ENCODE measurements at regions not wholly inside any gene's neighbourhood (a gene's known extent, or its start where the extent isn't known, plus 50 kb on each side); places are given as distances from the start of the nearest gene placed in this dataset.
"Not testable (repeated sequence)": the region's sequence is repeated elsewhere in the genome, so short reads cannot be mapped to it uniquely, and the experiment has no call there.

DNA sequence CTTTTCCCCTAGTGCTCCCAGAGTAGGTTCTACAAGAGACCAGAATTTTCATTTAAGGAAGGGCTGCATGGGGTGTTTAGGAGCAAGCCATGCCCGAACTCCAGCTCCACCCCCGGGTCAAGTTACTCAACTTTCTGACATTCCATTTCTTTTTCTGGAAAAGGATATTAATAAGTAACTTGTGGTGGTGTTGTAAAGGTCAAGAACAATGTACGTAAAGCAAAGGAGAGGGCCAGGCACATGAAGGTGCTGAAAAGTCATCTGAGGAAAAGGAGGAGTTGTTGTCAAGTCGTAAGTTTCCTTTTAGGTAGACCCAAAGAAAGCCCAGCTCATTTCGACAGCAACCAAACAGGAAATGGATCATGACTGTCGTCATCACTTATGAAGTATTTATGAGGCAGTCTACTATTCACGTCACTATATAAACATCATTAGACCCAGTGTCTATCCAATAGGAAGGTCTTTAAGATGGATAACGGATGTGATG is 319.6 kb upstream of the IL12A start:
- peak in 2 of 4 donors; percentile 12 to 15 for DNase-seq (ENCODE audit: low read depth in 4 of 4, low spot score in 3 of 4)

DNA sequence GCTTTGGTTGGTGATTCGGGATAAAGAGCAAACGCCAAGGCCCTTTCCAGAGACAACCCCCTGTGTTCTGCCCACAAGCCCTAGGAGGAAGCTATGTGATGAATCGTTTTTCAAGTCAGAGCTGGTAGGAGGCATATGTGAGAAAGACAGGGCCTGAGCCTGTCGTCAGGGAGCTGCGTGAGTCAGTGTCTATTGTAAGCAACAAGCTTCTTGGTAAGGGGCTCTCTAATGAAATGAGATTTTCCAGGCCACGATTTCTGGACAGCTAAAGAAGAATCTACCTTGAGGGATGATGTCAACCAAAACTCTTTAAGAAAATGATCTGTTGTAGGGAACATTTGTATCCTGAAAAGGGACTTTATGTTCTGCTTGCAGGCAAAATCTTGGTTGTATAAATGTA is 318.9 kb upstream of the IL12A start:
- DNase-seq (ENCODE audit: low read depth in 4 of 4, low spot score in 3 of 4) = no peak

GRCh38 chr3:159672728-159673688 is 315.6 kb upstream of the IL12A start:
- DNase-seq (ENCODE audit: low read depth in 4 of 4, low spot score in 3 of 4) = no peak

DNA sequence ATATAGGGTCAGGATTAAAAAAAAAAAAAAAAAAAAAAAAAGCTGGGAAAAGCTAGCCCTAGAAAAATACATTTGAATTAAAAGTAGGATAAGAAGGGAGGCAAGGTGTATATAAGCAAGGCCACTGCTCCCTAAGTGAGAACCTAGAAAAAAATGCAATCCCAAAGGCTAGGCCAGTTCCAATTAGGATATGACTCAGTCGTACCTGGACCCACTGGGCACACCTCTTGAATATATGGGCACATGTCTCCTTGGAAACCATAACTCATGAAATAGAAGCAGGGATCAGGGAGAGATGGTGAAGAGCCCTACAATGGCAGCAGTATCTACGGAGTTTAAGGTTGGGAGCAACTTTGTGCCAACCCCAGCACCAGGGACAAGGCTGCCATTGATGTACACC is 314.1 kb upstream of the IL12A start:
- DNase-seq (ENCODE audit: low read depth in 4 of 4, low spot score in 3 of 4) = no peak

DNA sequence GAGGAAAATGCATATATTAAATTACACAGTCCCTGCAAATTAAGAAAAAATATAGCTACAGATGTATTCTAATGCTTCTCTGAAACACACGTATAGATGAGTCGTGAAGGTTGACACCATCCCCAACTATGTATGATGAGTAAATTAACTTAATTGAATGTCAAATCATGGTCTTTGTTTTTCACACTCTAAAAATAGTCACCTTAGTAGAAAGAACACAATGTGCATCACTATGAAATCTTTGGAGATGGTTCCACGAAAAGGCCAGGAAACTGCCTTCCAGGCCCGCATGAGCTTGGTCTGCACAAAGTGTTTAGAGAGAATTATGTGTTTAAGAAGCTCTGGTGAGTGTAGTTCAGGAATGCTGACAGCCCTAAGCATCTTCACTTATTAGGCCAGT is 313.4 kb upstream of the IL12A start:
- no peak for DNase-seq (ENCODE audit: low read depth in 4 of 4, low spot score in 3 of 4)

- no peak for DNase-seq (ENCODE audit: low read depth in 4 of 4, low spot score in 3 of 4)
Measured at GRCh38 chr3:159679900-159680299, 308.7 kb upstream of the IL12A start.

DNA sequence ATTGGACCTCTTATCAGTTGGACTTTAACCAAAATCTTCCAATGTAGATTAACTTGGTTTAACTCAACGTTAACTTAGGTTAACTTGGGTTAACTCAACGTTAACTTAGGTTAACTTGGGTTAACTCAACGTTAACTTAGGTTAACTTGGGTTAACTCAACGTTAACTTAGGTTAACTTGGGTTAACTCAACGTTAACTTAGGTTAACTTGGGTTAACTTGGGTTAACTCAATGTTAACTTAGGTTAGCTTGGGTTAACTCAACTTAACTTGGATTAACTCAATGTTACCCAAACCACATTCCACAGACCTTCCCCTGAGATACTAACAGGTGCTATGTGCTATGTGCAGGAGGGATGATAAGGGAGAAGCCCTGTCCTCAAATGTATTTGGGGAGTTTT is 306.9 kb upstream of the IL12A start:
- DNase-seq (ENCODE audit: low read depth in 4 of 4, low spot score in 3 of 4) = not testable (repeated sequence)

DNA sequence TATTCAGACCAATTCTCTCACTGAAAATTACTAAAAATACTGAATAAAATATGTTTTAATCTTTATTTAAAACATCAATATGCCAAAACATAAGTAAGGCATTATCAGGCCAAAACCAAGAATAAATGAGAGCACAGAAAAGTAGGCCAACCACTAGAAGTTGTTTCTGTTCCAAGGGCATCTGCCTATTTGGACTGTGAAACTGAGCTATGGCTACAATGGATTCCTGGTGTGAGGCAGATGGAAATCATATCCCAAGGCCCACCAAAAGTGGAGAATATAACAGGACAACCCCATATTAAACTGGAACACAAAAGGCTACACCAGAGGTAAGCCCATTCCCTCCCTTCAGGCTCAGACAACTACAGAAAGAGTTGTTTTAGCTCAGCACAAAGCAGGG is 302.8 kb upstream of the IL12A start:
- DNase-seq (ENCODE audit: low read depth in 4 of 4, low spot score in 3 of 4) = no peak

- DNase-seq (ENCODE audit: low read depth in 4 of 4, low spot score in 3 of 4) = no peak
Measured at GRCh38 chr3:159693226-159693625, 295.4 kb upstream of the IL12A start.

DNA sequence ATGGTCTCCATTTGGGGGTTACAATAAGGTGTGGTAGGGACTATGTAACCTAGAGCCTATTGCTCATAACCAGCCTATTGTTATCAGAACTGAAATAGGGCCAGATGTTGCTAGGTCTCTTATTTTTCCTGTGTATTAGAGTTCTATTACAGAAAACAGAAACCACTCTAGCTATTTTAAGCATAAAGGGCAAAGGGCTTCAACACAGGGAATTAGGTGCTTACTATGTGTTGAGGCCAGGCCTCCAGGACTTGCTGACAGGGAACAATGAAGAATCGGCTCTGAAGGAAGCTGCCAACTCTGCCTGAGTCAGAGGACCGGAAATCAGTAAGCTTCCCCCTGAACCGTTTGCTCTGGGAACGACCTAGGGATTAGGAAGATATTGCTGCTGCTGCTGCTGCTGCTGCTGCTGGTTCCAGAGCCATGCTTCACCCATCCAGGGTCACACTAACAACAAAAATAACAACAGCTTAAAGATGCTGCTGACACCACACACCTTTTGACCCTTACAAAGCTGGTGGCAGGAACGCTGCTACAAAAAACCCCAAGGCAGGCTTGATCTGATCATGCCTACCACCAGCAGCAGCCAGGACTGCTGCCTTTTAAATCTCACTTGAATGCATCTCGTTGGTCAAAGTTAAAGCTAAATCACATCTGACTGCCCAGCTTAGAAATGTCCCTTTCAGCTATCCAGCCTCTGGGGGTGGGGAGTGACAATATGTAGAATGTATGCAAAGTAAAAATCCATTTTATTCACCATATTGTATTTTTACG is 276.9 kb upstream of the IL12A start:
- DNase-seq (ENCODE audit: low read depth in 4 of 4, low spot score in 3 of 4) = peak in 1 of 4 donors; percentile 8

DNA sequence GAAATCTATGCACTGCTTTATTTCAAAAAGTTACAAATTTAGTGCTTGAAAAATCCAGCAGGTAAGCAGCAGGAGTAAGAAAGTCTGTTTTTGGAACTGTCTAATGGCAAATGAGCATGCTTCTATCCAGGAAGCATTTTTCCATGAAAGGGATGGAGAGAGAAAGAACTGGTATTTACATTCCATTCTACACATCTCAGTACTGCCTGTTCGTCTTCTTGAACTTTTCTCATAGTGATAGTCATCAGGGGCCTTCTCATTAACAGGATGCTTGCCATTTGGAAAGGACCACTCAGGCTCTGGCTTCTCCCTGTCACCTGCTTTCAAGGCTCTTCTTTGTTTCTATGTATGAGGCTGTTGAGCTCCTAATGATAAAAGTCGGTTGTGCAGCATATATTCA is 267.3 kb upstream of the IL12A start:
- no peak for DNase-seq (ENCODE audit: low read depth in 4 of 4, low spot score in 3 of 4)

GRCh38 chr3:159723295-159723694 is 265.3 kb upstream of the IL12A start:
- no peak for DNase-seq (ENCODE audit: low read depth in 4 of 4, low spot score in 3 of 4)

DNA sequence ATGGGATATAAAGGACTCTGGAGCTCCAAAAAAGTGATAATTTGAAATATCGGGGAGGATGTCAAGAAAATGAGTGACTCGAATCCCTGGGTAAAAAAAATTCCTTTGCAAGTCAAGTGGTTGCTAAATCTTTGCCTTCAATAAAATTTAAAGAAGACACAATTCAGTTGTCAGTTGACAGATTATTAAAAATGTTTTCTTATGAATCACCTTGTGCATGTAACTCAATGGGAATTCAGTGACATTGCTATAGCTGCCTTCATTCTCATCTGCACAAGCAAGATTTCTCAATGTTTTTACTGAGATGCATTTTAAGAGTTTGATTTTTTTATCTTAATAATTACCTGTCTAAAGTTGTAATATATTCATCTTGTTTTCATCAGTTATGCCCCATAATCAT is 264.0 kb upstream of the IL12A start:
- DNase-seq (ENCODE audit: low read depth in 4 of 4, low spot score in 3 of 4) = no peak

GRCh38 chr3:159726231-159726964 is 262.2 kb upstream of the IL12A start:
- DNase-seq (ENCODE audit: low read depth in 4 of 4, low spot score in 3 of 4) = no peak

GRCh38 chr3:159727506-159727905 is 261.1 kb upstream of the IL12A start:
- no peak for DNase-seq (ENCODE audit: low read depth in 4 of 4, low spot score in 3 of 4)

GRCh38 chr3:159731254-159731653 is 257.4 kb upstream of the IL12A start:
- no peak for DNase-seq (ENCODE audit: low read depth in 4 of 4, low spot score in 3 of 4)

GRCh38 chr3:159732172-159733111 is 256.2 kb upstream of the IL12A start:
- DNase-seq (ENCODE audit: low read depth in 4 of 4, low spot score in 3 of 4) = no peak

DNA sequence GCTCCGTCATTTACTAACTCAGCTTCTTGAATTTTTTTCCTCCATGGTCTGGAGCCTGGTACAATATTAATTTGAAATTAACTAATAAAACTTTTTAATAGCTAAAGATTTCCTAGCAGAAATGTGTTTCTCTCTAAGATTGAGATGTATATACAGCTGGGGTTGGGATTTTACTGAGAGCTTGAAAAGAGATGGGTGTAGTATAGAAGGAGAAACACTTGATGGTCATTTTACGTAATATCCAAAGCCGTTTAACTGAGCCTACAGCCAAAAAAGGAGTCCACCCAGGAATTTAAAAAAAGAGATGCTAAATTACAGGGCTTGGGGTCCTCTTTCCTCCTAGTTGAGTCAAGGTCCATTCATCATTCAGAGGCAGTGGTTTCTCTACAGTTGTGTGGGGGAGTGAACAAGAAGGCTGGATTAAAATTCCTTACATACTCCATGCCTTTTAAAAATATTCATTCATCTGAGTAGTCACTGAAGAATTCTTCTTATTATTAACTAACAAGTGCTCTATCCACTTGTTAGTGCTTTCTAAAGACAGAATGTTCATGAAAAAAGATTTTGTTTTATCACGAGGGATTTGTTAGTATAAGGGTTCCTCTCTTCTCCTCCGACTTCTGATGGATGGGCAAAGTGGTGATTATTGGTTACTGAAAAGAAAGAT is 255.3 kb upstream of the IL12A start:
- no peak for DNase-seq (ENCODE audit: low read depth in 4 of 4, low spot score in 3 of 4)

- DNase-seq (ENCODE audit: low read depth in 4 of 4, low spot score in 3 of 4) = no peak
Measured at GRCh38 chr3:159734681-159735080, 254.0 kb upstream of the IL12A start.

All from right renal pelvis (tissue), 4 donors.